Fibroblast of the aortic adventitia (primary cell): ENCODE measurements at regions not wholly inside any gene's neighbourhood (a gene's known extent, or its start where the extent isn't known, plus 50 kb on each side); places are given as distances from the start of the nearest gene placed in this dataset.
A peak's percentile ranks its signal among the peaks of the same experiment; 100 is the strongest.
"Not testable (repeated sequence)": the region's sequence is repeated elsewhere in the genome, so short reads cannot be mapped to it uniquely, and the experiment has no call there.

Experiments
- DNase-seq: peaks from one replicate; pipeline ENCODE4 v3.0.0-alpha.2; 2010; ENCODE audit warnings: low read depth
- H3K4me3 ChIP-seq: 2 replicates; pipeline ENCODE4 v1.5.1; 2011; ENCODE audit warnings: low read depth, mild to moderate bottlenecking, control low read depth, low read length, moderate library complexity
- CTCF ChIP-seq: IDR thresholded peaks from 2 replicates; pipeline ENCODE4 v1.5.1; 2011; ENCODE audit warnings: mild to moderate bottlenecking, low read length, control low read depth, inconsistent platforms; ENCODE audit not compliant: insufficient read depth

- DNase-seq = no peak
- TF ChIP-seq CTCF = no peak
Observed at GRCh38 chr7:131637859-131638258, 81.4 kb upstream of the PODXL start.

GRCh38 chr7:131636092-131636491, 79.7 kb upstream of the PODXL start:
- TF ChIP-seq CTCF = no peak
- DNase-seq = peak; percentile 71
- no peak overlapping the region for H3K4me3 ChIP-seq

More at GRCh38 chr7:131637859-131638258, 81.4 kb upstream of the PODXL start:
- H3K4me3 ChIP-seq = no peak overlapping the region

- H3K4me3 ChIP-seq, DNase-seq: not testable (repeated sequence)
Observed at GRCh38 chr7:131634197-131634596, 77.8 kb upstream of the PODXL start.

- TF ChIP-seq CTCF = no peak
- peak; percentile 70 for DNase-seq
- H3K4me3 ChIP-seq = no peak overlapping the region
Observed at GRCh38 chr7:131633342-131633843, 77.0 kb upstream of the PODXL start.

GRCh38 chr7:131630427-131630826, 74.0 kb upstream of the PODXL start:
- TF ChIP-seq CTCF = no peak
- H3K4me3 ChIP-seq = no peak overlapping the region
- DNase-seq = no peak

GRCh38 chr7:131629217-131629882, 72.9 kb upstream of the PODXL start:
- TF ChIP-seq CTCF = no peak
- peak; percentile 73 for DNase-seq
- H3K4me3 ChIP-seq = no peak overlapping the region

- TF ChIP-seq CTCF = no peak
- no peak overlapping the region for H3K4me3 ChIP-seq
- no peak for DNase-seq
Observed at GRCh38 chr7:131628634-131629033, 72.2 kb upstream of the PODXL start.
